ENCODE measurements at regions not wholly inside any gene's neighbourhood (a gene's known extent, or its start where the extent isn't known, plus 50 kb on each side); places are given as distances from the start of the nearest gene placed in this dataset.

GRCh38 chr14:38410442-38410841 is 154.5 kb upstream of the CLEC14A start:
- H3K79me2 ChIP-seq (ENCODE audit: control insufficient read depth, insufficient read depth, low read length), result no peaks in the 10 kb centered on the region
- in situ Hi-C loops (cut with MboI) (no loop called here), intact Hi-C loops (cut with micrococcal nuclease) (no loop called here)
- H3K27me3 ChIP-seq (ENCODE audit: control insufficient read depth in 2 of 2, insufficient read depth in 2 of 2, low read length in 2 of 2), result no peaks in the 10 kb centered on the region
- H3K27ac ChIP-seq (ENCODE audit: extremely low read depth, low read depth, low read length), result no peak overlapping the region
- no peaks in the 10 kb centered on the region for H3K9me3 ChIP-seq (replicated peaks; ENCODE audit: control insufficient read depth, insufficient read depth, low read depth, low read length)
- ChIA-PET CTCF (ENCODE audit: low intra/inter-chr PET ratio) (no interaction called here), POLR2A (no interaction called here)
- no peak overlapping the region for H3K4me2 ChIP-seq (ENCODE audit: insufficient read depth, low read length)
- no TSS peak for BruUV-seq (replicated peaks)
- H3K9ac ChIP-seq (ENCODE audit: insufficient read depth in 1 of 2, low read depth in 2 of 2, low read length in 2 of 2), result no peak overlapping the region
- WGBS (ENCODE audit: insufficient coverage, low coverage, missing lambda C conversion rate), result 0% methylated on average over 1 of the region's 1 CpG
- no peaks in the 10 kb centered on the region for H4K20me1 ChIP-seq (replicated peaks; ENCODE audit: control insufficient read depth, insufficient read depth, low read length)
- H3K4me3 ChIP-seq, result no peak overlapping the region
- no peak for ATAC-seq
- no peak for FAIRE-seq
- no peak overlapping the region for H2AFZ ChIP-seq (ENCODE audit: low read depth, low read length)
- DNase-seq (ENCODE audit: extremely low read depth in 1 of 4, low spot score in 3 of 4), result no peak
- no peak for TF ChIP-seq RBM39 (optimal IDR thresholded peaks at IDR 0.05; ENCODE audit: low read depth, low read length)
- TF ChIP-seq KAT8 (IDR thresholded peaks at IDR 0.05; ENCODE audit: low read depth), result no peak
- TF ChIP-seq, protein P1, sequence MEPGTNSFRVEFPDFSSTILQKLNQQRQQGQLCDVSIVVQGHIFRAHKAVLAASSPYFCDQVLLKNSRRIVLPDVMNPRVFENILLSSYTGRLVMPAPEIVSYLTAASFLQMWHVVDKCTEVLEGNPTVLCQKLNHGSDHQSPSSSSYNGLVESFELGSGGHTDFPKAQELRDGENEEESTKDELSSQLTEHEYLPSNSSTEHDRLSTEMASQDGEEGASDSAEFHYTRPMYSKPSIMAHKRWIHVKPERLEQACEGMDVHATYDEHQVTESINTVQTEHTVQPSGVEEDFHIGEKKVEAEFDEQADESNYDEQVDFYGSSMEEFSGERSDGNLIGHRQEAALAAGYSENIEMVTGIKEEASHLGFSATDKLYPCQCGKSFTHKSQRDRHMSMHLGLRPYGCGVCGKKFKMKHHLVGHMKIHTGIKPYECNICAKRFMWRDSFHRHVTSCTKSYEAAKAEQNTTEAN (CRISPR knock-in tag; IDR thresholded peaks at IDR 0.05), result no peak
- no peak for TF ChIP-seq ZBED1 (IDR thresholded peaks at IDR 0.05)
- TF ChIP-seq, protein P2, sequence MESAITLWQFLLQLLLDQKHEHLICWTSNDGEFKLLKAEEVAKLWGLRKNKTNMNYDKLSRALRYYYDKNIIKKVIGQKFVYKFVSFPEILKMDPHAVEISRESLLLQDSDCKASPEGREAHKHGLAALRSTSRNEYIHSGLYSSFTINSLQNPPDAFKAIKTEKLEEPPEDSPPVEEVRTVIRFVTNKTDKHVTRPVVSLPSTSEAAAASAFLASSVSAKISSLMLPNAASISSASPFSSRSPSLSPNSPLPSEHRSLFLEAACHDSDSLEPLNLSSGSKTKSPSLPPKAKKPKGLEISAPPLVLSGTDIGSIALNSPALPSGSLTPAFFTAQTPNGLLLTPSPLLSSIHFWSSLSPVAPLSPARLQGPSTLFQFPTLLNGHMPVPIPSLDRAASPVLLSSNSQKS (CRISPR knock-in tag; IDR thresholded peaks at IDR 0.05), result no peak
- no peak for TF ChIP-seq ETS2 (tag; IDR thresholded peaks at IDR 0.05; ENCODE audit: borderline replicate concordance, poor library complexity, severe bottlenecking)
- TF ChIP-seq NFRKB (IDR thresholded peaks at IDR 0.05; ENCODE audit: low read depth), result no peak
- TF ChIP-seq CREB5 (CRISPR knock-in tag; IDR thresholded peaks at IDR 0.05), result no peak
- TF ChIP-seq PML (IDR thresholded peaks at IDR 0.05; ENCODE audit: low read length), result no peak
- TF ChIP-seq, protein P3, sequence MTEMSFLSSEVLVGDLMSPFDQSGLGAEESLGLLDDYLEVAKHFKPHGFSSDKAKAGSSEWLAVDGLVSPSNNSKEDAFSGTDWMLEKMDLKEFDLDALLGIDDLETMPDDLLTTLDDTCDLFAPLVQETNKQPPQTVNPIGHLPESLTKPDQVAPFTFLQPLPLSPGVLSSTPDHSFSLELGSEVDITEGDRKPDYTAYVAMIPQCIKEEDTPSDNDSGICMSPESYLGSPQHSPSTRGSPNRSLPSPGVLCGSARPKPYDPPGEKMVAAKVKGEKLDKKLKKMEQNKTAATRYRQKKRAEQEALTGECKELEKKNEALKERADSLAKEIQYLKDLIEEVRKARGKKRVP (CRISPR knock-in tag; IDR thresholded peaks at IDR 0.05), result no peak
- TF ChIP-seq DEAF1 (CRISPR knock-in tag; IDR thresholded peaks at IDR 0.05), result no peak
- TF ChIP-seq NELFE (IDR thresholded peaks at IDR 0.05; ENCODE audit: insufficient read depth, insufficient read length), result no peak
- H3K9me1 ChIP-seq (ENCODE audit: control insufficient read depth, insufficient read depth, low read length), result no peaks in the 10 kb centered on the region
- H3K4me1 ChIP-seq (replicated peaks in 1 of 2; ENCODE audit: control insufficient read depth in 2 of 2, insufficient read depth in 2 of 2, low read length in 2 of 2), result no peaks in the 10 kb centered on the region
- no peaks in the 10 kb centered on the region for H3K36me3 ChIP-seq (ENCODE audit: control insufficient read depth, insufficient read depth, low read length)
